SW480 (cell line): ENCODE measurements at regions not wholly inside any gene's neighbourhood (a gene's known extent, or its start where the extent isn't known, plus 50 kb on each side); places are given as distances from the start of the nearest gene placed in this dataset.
"Not testable (repeated sequence)": the region's sequence is repeated elsewhere in the genome, so short reads cannot be mapped to it uniquely, and the experiment has no call there.

ENCODE experiments used
- DNase-seq: peaks from one replicate; pipeline ENCODE4 v3.0.0-alpha.2; 2016; ENCODE audit warnings: low spot score

GRCh38 chr11:39809833-39810232 is 1649.6 kb downstream of the LRRC4C start:
- no peak for DNase-seq

- DNase-seq: no peak
These were observed 1651.5 kb downstream of the LRRC4C start for GRCh38 chr11:39807904-39808303.

GRCh38 chr11:39806652-39807051 is 1652.8 kb downstream of the LRRC4C start:
- DNase-seq: no peak

- DNase-seq: no peak
These were observed 1655.2 kb downstream of the LRRC4C start for GRCh38 chr11:39804271-39804670.

- no peak for DNase-seq
These were observed 1672.8 kb downstream of the LRRC4C start for GRCh38 chr11:39786682-39787081.

GRCh38 chr11:39786281-39786680 is 1673.2 kb downstream of the LRRC4C start:
- no peak for DNase-seq

GRCh38 chr11:39784873-39785272 is 1674.6 kb downstream of the LRRC4C start:
- no peak for DNase-seq

- no peak for DNase-seq
These were observed 1679.3 kb downstream of the LRRC4C start for GRCh38 chr11:39780131-39780530.

GRCh38 chr11:39777035-39777434 is 1682.4 kb downstream of the LRRC4C start:
- DNase-seq: no peak

- DNase-seq: no peak
These were observed 1686.8 kb downstream of the LRRC4C start for GRCh38 chr11:39772525-39773137.

- no peak for DNase-seq
These were observed 1691.2 kb downstream of the LRRC4C start for GRCh38 chr11:39768214-39768613.

GRCh38 chr11:39745401-39745800 is 1714.1 kb downstream of the LRRC4C start:
- DNase-seq: peak; percentile 64

- DNase-seq: peak; percentile 14
These were observed 1718.4 kb downstream of the LRRC4C start for GRCh38 chr11:39741066-39741465.

- not testable (repeated sequence) for DNase-seq
These were observed 1723.1 kb downstream of the LRRC4C start for GRCh38 chr11:39736351-39736750.

- no peak for DNase-seq
These were observed 1727.5 kb downstream of the LRRC4C start for GRCh38 chr11:39732001-39732400.

GRCh38 chr11:39725081-39725480 is 1734.4 kb downstream of the LRRC4C start:
- DNase-seq: no peak

GRCh38 chr11:39724404-39724803 is 1735.0 kb downstream of the LRRC4C start:
- no peak for DNase-seq

- no peak for DNase-seq
These were observed 1746.9 kb downstream of the LRRC4C start for GRCh38 chr11:39712581-39712980.

- no peak for DNase-seq
These were observed 1768.6 kb downstream of the LRRC4C start for GRCh38 chr11:39690856-39691255.

- no peak for DNase-seq
These were observed 1775.4 kb downstream of the LRRC4C start for GRCh38 chr11:39683951-39684554.

GRCh38 chr11:39683288-39683950 is 1776.0 kb downstream of the LRRC4C start:
- DNase-seq: no peak

GRCh38 chr11:39681428-39681827 is 1778.0 kb downstream of the LRRC4C start:
- no peak for DNase-seq

- DNase-seq: peak; percentile 27
These were observed 1780.5 kb downstream of the LRRC4C start for GRCh38 chr11:39678996-39679395.

GRCh38 chr11:39675171-39675570 is 1784.3 kb downstream of the LRRC4C start:
- DNase-seq: no peak
